OCI-LY7 (cell line): ENCODE measurements at regions not wholly inside any gene's neighbourhood (a gene's known extent, or its start where the extent isn't known, plus 50 kb on each side); places are given as distances from the start of the nearest gene placed in this dataset.
"Not testable (repeated sequence)": the region's sequence is repeated elsewhere in the genome, so short reads cannot be mapped to it uniquely, and the experiment has no call there.

Source experiments
- EZH2phosphoT487 ChIP-seq: fragments of 200-600 bp; sonication (generic); IDR thresholded peaks from 2 replicates; pipeline ENCODE4 v1.6.1; 2018; ENCODE audit warnings: low read depth, borderline replicate concordance, mild to moderate bottlenecking, mixed run types, antibody characterized with exemption, low read length, moderate library complexity, mixed read lengths
- TF ChIP-seq, protein P1 (sequence below): fragments of 200-600 bp; sonication (generic); conservative IDR thresholded peaks from 2 replicates; pipeline ENCODE4 v1.5.1; 2014; ENCODE audit warnings: mild to moderate bottlenecking, antibody characterized with exemption, low read length, moderate library complexity, mixed read lengths

DNA sequence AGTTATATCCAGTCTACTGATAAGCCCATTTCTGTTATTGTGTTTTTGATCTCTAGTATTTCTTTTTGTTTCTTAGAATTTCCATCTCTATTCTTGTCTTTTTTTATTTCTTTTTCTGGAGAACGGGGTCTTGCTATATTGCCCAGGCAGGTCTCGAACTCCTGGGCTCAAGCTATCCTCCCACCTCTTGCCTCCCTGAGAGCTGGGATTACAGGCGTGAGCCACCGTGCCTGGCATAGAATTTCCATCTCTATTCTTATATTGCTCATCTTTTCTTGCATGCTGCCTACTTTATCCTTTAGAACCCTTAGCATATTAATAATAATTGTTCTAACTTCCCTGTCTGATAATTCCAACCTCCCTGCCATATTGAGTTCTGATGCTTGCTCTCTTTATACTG is 55.2 kb upstream of the RPRM start:
- TF ChIP-seq, protein P1, sequence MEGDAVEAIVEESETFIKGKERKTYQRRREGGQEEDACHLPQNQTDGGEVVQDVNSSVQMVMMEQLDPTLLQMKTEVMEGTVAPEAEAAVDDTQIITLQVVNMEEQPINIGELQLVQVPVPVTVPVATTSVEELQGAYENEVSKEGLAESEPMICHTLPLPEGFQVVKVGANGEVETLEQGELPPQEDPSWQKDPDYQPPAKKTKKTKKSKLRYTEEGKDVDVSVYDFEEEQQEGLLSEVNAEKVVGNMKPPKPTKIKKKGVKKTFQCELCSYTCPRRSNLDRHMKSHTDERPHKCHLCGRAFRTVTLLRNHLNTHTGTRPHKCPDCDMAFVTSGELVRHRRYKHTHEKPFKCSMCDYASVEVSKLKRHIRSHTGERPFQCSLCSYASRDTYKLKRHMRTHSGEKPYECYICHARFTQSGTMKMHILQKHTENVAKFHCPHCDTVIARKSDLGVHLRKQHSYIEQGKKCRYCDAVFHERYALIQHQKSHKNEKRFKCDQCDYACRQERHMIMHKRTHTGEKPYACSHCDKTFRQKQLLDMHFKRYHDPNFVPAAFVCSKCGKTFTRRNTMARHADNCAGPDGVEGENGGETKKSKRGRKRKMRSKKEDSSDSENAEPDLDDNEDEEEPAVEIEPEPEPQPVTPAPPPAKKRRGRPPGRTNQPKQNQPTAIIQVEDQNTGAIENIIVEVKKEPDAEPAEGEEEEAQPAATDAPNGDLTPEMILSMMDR, result not testable (repeated sequence)
- not testable (repeated sequence) for TF ChIP-seq EZH2phosphoT487
